Breast epithelium (tissue), 4 donors: ENCODE measurements at regions not wholly inside any gene's neighbourhood (a gene's known extent, or its start where the extent isn't known, plus 50 kb on each side); places are given as distances from the start of the nearest gene placed in this dataset.

Experiments used
- DNase-seq, 2 donors: peaks; one replicate each; pipeline ENCODE4 v3.0.0-alpha.2; 2019; ENCODE audit warnings: low spot score in 2 of 2
- H3K27ac ChIP-seq, 2 donors: fragments of 200-600 bp; sonication (generic) in 1 of 2; one replicate each; pipeline ENCODE4 v1.5.1; 2016 to 2019; ENCODE audit warnings: mild to moderate bottlenecking in 1 of 2
- H3K27me3 ChIP-seq, 2 donors: fragments of 200-600 bp; sonication (generic) in 1 of 2; one replicate each; pipeline versions ENCODE4 v1.5.1 to v1.6.0; 2017 to 2019; ENCODE audit warnings: control low read depth in 1 of 2, mild to moderate bottlenecking in 1 of 2
- H3K36me3 ChIP-seq: fragments of 200-600 bp; one replicate; pipeline ENCODE4 v1.5.1; 2019
- H3K4me1 ChIP-seq, 2 donors: fragments of 200-600 bp; sonication (generic); one replicate each; pipeline ENCODE4 v1.5.1; 2016 to 2019; ENCODE audit warnings: control low read depth in 1 of 2
- H3K4me3 ChIP-seq, 3 donors: fragments of 200-600 bp; sonication (generic); 1 replicate in 2 of 3; 2 replicates in 1 of 3; pipeline ENCODE4 v1.5.1; 2016 to 2019; ENCODE audit warnings: mild to moderate bottlenecking in 3 of 3, moderate library complexity in 2 of 3
- H3K9me3 ChIP-seq, 2 donors: fragments of 200-600 bp; sonication (generic) in 1 of 2; one replicate each; pipeline ENCODE4 v1.5.1; 2016 to 2019; ENCODE audit warnings: control low read depth in 1 of 2
- POLR2A ChIP-seq: fragments of 450-650 bp; IDR thresholded peaks from one replicate; pipeline ENCODE4 v1.6.1; 2016; ENCODE audit warnings: antibody characterized with exemption, mild to moderate bottlenecking, moderate library complexity
- POLR2AphosphoS5 ChIP-seq, 3 donors: sonication (generic); formaldehyde crosslinking; IDR thresholded peaks; one replicate each; pipeline ENCODE4 v1.6.1; 2017; ENCODE audit warnings: antibody characterized with exemption in 3 of 3
- intact Hi-C: fragments of 100-400 bp; cut with DNase I; formaldehyde crosslinking; loops from one replicate; pipeline ENCODE4 v1.15.1; 2023; ENCODE audit warnings: low total_unique reads
- TF ChIP-seq, protein P1 (sequence below), 3 donors: fragments of 450-650 bp; IDR thresholded peaks; one replicate each; pipeline ENCODE4 v1.5.1; 2016 to 2017; ENCODE audit warnings: antibody characterized with exemption in 3 of 3, mild to moderate bottlenecking in 3 of 3, moderate library complexity in 3 of 3

DNA sequence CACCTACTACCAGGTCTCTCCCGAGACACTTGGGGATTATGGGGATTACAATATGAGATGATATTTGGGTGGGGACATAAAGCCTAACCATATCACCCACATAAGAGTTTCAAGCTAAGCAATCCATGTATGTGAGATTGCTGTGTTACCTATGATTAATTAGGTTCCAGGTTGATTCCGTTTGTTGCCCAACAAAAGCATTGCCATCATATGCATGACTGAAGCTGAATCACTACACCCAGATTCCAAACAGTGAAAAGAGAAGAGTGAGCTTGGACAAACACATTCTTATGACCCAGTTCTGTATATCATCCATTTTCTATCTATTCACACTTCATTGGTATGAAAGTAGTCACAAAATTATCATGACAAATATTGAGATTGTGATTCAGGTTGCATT is 952.5 kb upstream of the MAN1A1 start:
- TF ChIP-seq POLR2AphosphoS5 (IDR thresholded peaks at IDR 0.05) (no peak), POLR2A (no peak)
- TF ChIP-seq, protein P1, sequence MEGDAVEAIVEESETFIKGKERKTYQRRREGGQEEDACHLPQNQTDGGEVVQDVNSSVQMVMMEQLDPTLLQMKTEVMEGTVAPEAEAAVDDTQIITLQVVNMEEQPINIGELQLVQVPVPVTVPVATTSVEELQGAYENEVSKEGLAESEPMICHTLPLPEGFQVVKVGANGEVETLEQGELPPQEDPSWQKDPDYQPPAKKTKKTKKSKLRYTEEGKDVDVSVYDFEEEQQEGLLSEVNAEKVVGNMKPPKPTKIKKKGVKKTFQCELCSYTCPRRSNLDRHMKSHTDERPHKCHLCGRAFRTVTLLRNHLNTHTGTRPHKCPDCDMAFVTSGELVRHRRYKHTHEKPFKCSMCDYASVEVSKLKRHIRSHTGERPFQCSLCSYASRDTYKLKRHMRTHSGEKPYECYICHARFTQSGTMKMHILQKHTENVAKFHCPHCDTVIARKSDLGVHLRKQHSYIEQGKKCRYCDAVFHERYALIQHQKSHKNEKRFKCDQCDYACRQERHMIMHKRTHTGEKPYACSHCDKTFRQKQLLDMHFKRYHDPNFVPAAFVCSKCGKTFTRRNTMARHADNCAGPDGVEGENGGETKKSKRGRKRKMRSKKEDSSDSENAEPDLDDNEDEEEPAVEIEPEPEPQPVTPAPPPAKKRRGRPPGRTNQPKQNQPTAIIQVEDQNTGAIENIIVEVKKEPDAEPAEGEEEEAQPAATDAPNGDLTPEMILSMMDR (IDR thresholded peaks at IDR 0.05) = no peak

DNA sequence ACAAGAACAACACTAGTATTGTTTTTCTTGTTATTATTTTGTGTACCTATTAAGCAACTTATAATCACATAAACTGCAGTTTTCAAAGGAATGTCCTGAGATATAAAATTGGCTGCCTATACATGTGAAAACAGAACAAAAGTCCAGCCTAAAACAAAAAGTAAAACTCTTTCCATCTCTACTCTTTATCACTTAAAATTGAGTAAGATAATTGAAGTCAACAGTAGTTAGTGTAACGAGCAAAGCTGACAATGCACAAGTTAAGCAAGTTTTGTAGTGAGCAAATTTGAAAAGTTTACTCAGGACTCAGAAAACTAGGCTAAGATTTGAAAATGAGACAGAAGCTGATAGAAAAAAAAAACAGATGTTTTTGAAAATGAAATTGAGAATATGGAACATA is 941.4 kb upstream of the MAN1A1 start:
- TF ChIP-seq, protein P1 (IDR thresholded peaks at IDR 0.05) = no peak
- no peak for TF ChIP-seq POLR2AphosphoS5 (IDR thresholded peaks at IDR 0.05)
- no peak for TF ChIP-seq POLR2A
- Histone ChIP-seq H3K4me1 (no peaks in the 10 kb centered on the region), H3K9me3 (peaks cover 0 to 5% of the 10 kb centered on the region in 2 donors), H3K27ac (no peak overlapping the region), H3K27me3 (no peaks in the 10 kb centered on the region), H3K4me3 (no peak overlapping the region), H3K36me3 (no peaks in the 10 kb centered on the region)
- intact Hi-C loops = no loop called here
- DNase-seq = no peak

More for the DNA sequence above, 952.5 kb upstream of the MAN1A1 start:
- Histone ChIP-seq H3K4me1 (no peaks in the 10 kb centered on the region), H3K4me3 (no peak overlapping the region), H3K9me3 (no peaks in the 10 kb centered on the region), H3K27me3 (no peaks in the 10 kb centered on the region), H3K36me3 (peaks cover 3% of the 10 kb centered on the region), H3K27ac (no peak overlapping the region)
- DNase-seq = no peak
- intact Hi-C loops = no loop called here

DNA sequence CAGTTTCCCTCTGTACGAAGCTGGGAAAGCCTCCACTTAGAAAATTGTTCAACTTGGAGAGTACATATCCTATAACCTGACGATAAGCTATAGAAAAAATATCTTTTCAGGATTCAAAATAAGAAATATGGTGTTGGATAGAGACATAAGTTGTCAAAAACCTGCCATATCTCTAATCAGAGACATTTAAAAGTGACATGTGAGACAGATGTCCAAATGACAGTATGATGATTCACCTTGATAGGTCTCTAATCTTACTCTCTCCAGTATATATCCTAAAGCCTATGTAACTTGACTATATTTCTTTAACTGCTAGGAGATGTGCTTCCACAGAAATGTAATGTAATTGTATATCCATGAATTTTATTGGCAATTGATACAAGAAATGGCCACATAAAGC is 932.4 kb upstream of the MAN1A1 start:
- Histone ChIP-seq H3K27ac (no peak overlapping the region), H3K4me3 (no peak overlapping the region), H3K9me3 (no peaks in the 10 kb centered on the region), H3K36me3 (no peaks in the 10 kb centered on the region), H3K27me3 (no peaks in the 10 kb centered on the region), H3K4me1 (no peaks in the 10 kb centered on the region)
- DNase-seq = no peak
- intact Hi-C loops = no loop called here
- TF ChIP-seq POLR2A (no peak), POLR2AphosphoS5 (IDR thresholded peaks at IDR 0.05) (no peak)
- TF ChIP-seq, protein P1 (IDR thresholded peaks at IDR 0.05) = no peak

DNA sequence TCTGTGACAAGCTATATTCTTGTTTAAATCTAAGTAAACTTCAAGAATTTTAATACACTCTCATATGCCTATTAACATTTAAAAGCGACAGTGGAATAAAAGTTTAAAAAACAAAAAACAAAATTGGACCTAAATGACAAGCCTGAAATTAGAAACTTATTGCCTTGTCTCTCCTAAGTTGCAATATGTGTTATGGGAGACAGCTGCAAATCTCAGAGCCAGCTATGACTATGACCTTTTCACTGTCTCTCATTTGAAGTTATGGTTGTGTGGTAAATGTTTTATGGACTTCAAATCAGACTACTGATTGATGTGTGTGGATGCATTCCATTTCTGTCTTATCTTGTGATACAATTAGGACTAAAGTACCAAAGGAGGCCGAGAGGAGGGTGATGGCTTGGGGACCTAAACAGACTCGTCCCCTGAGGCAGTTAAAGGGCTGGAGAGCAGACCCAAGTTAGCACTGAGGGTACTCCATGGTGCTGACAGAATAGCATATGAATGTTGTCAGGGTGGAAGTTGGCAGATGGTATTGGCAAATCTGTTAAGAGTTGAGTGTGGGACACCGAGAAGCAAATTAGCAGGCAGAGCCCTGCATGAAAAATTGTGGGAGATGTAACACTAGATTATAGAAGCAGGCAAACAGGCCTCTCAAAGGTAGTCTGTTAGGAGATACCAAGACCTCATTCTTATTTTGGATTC is 930.1 kb upstream of the MAN1A1 start:
- Histone ChIP-seq H3K27me3 (no peaks in the 10 kb centered on the region), H3K36me3 (no peaks in the 10 kb centered on the region), H3K9me3 (no peaks in the 10 kb centered on the region), H3K4me1 (no peaks in the 10 kb centered on the region), H3K4me3 (no peak overlapping the region), H3K27ac (no peak overlapping the region)
- TF ChIP-seq POLR2A (no peak), POLR2AphosphoS5 (IDR thresholded peaks at IDR 0.05) (no peak)
- TF ChIP-seq, protein P1 (IDR thresholded peaks at IDR 0.05) = no peak
- intact Hi-C loops = no loop called here
- DNase-seq = no peak

DNA sequence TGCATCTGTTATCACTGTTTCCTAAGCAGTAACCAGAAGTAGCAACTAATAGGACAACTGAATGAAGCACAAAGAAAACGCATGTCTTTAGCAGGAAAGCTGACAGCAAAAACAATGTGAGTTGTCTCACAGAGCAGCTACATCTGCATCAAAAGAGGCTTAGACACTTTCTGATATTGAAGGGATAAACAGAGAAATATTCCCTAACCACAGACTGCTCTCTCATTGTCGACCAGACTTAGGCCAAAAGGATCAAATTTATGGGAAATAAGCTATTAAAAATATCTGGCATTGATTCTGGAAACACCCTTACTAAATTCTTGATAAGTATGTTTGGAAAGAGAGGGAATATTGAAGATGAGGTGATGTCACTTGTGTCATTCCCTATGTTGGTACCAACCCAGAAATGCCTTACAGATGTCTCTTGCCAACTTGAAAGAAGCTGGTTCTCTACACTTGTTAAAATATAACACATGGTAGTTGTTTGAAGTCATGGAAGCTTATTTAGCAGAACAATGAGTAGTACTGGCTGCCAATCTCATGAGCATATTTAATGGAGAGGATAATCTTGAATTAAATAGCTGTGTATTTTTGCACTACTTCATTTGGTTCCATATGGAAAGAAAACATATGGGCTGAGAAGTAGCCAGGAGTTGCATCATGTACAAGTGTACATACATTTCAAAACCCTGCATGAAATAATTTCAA is 929.3 kb upstream of the MAN1A1 start:
- Histone ChIP-seq H3K27me3 (no peaks in the 10 kb centered on the region), H3K4me3 (no peak overlapping the region), H3K36me3 (no peaks in the 10 kb centered on the region), H3K27ac (no peak overlapping the region), H3K4me1 (no peaks in the 10 kb centered on the region), H3K9me3 (no peaks in the 10 kb centered on the region)
- no peak for DNase-seq
- intact Hi-C loops = no loop called here
- TF ChIP-seq POLR2A (no peak), POLR2AphosphoS5 (IDR thresholded peaks at IDR 0.05) (no peak)
- TF ChIP-seq, protein P1 (IDR thresholded peaks at IDR 0.05) = no peak
